ENCODE measurements at regions not wholly inside any gene's neighbourhood (a gene's known extent, or its start where the extent isn't known, plus 50 kb on each side); places are given as distances from the start of the nearest gene placed in this dataset.

DNA sequence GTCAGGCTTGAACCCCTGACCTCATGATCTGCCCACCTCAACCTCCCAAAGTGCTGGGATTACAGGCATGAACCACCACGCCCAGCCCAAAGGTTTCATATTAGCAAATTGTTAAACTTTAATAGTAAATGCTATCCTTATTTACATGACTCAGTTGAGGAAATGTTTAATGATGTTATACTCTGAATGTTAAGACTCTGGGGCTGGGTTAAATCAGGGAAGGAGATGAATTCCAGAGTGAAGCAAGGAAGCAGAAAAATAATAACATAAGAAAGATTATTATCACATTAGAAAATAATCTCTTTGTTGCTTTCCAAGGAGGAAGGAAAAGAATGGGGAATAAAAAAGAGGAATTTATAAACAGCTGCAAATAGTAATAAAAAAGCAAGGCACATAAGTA, 105.3 kb downstream of the PTGS2 start:
- DNase-seq (ENCODE audit: low spot score) = no peak
- no peak overlapping the region for H3K27ac ChIP-seq
- TF ChIP-seq, protein P1, sequence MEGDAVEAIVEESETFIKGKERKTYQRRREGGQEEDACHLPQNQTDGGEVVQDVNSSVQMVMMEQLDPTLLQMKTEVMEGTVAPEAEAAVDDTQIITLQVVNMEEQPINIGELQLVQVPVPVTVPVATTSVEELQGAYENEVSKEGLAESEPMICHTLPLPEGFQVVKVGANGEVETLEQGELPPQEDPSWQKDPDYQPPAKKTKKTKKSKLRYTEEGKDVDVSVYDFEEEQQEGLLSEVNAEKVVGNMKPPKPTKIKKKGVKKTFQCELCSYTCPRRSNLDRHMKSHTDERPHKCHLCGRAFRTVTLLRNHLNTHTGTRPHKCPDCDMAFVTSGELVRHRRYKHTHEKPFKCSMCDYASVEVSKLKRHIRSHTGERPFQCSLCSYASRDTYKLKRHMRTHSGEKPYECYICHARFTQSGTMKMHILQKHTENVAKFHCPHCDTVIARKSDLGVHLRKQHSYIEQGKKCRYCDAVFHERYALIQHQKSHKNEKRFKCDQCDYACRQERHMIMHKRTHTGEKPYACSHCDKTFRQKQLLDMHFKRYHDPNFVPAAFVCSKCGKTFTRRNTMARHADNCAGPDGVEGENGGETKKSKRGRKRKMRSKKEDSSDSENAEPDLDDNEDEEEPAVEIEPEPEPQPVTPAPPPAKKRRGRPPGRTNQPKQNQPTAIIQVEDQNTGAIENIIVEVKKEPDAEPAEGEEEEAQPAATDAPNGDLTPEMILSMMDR (IDR thresholded peaks at IDR 0.05) = no peak
- H3K4me3 ChIP-seq = no peak overlapping the region

DNA sequence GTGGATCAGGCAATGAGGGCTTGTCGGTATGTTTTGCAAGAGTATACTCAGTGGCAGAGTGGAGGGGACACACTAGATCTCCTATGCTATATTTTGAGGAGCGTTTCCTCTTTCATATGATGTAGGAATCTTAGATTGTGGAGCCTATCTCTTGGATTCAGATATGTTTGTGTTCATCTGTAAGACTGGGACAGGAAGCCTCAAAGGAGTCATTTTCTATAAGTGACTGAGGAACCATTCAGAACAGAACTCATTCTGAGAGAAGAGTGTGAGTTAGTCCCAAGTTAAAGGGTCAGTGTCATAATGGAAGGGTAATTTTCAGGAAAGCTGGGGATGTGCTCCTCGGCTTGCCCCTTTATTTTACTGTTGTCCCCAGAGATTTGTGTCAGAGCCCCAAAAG, 107.7 kb downstream of the PTGS2 start:
- Histone ChIP-seq H3K4me3 (no peak overlapping the region), H3K27ac (no peak overlapping the region)
- DNase-seq (ENCODE audit: low spot score) = no peak
- TF ChIP-seq, protein P1 (IDR thresholded peaks at IDR 0.05) = no peak

DNA sequence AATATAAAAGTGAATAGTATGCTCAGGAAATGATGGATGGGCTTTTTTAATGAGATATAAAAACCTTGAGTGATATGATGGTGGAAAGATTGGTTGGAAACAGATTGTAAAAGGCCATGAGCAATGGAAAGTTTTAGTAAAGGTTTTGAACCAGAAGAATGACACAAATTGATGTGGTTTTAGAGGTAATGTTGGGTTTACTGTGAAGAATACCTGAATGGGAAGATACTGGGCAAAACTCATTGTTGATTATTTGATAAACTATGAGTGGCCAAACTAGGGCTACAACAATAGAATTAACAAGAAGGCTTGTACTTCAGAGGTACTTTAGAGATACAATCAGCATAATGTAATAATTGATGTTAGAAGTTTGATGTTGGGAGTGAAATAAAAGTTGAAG, 108.5 kb downstream of the PTGS2 start:
- no peak for DNase-seq (ENCODE audit: low spot score)
- Histone ChIP-seq H3K27ac (no peak overlapping the region), H3K4me3 (no peak overlapping the region)
- TF ChIP-seq, protein P1 (IDR thresholded peaks at IDR 0.05) = no peak

DNA sequence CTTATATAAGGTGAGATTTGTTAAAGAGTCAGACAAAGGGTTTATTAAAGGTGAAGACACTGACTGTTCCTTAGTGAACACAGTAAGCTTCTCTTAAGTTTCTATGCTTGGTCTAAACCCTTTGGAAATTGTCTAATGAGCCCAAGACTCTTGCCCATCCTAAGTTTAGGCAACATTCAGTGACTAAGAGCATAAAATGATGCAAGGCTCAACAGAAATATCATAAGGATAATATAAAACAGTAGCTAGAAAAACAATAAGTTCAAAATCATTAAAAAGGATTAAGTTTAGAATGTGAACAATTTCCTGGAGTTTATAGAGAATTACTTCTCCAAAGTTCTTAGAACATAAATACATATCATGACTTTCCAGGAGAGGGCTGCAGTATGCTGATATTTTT, 108.9 kb upstream of the PDC start:
- TF ChIP-seq, protein P1 (IDR thresholded peaks at IDR 0.05) = no peak
- no peak for DNase-seq (ENCODE audit: low spot score)
- H3K4me3 ChIP-seq = no peak overlapping the region
- no peak overlapping the region for H3K27ac ChIP-seq

DNA sequence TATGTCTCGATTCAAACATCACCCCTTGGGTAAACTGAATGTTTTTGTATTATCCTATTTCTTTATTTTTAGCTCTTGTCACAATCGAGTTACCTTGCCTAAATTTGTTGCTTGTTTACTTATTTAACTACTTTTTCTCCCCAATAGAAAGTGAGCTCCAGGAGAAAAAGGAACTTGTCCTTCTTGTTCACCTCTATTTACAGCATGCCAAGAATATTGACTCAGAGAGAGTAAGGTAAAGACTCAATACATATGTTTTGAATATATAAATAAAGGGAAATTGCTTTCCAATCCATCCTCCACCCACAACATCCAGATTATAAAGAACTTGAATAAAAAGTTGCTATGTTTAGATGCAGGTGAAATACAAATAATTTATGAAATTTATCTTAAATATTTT, 107.3 kb upstream of the PDC start:
- TF ChIP-seq, protein P1 (IDR thresholded peaks at IDR 0.05) = no peak
- Histone ChIP-seq H3K27ac (no peak overlapping the region), H3K4me3 (no peak overlapping the region)
- DNase-seq (ENCODE audit: low spot score) = no peak

DNA sequence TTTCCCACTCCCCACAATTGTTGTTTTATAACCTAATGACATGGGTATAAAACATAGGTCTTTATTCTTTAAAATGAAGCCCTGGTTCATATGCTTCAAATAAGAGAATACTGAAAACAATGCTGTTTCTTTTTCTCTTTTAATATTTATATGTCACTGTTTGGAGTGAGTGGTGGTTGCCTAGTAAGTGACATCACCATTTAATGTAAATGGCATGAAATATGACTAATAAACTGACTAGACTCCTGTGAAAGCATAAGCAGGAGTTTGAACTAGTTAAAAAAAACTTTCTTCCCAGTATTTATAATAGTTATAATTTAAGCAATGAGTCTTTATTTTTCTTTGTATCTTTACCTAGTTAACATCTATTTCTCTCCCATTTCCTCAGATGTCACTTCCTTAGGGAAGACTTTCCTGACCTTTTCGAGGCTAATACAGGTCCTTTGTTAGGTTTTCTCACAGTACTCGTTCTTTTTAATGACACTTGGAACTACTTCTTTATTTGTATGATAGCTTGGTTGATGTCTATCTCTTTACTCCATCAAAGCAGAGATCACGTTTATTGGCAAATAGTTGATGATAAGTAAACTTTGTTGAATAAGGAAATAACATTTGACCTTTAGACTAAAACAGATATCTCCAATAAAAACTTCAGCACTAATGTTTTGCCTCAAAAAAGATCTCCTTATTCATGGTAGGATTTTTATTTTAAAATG, 105.4 kb upstream of the PDC start:
- DNase-seq (ENCODE audit: low spot score) = no peak
- H3K4me3 ChIP-seq = no peak overlapping the region
- TF ChIP-seq, protein P1 (IDR thresholded peaks at IDR 0.05) = no peak
- no peak overlapping the region for H3K27ac ChIP-seq

DNA sequence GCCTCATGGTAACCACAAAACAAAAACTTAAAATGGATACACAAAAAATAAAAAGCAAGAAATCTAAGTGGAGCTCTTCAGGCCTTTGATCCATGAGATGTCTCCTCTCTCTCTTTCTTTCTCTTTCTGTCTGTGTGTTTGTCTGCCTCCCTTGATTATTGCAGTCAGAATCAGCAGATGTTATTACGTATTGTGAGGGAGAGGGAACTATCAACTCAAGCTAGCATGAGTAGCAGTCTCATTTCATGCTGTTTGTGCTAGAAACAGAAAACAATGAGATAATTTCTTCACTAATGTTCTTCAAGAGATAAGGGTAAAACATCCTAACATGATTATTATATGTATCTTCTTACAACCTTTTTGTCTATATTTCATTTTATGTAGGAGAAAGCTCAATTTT, 103.7 kb upstream of the PDC start:
- no peak overlapping the region for H3K4me3 ChIP-seq
- no peak overlapping the region for H3K27ac ChIP-seq
- DNase-seq (ENCODE audit: low spot score) = no peak
- TF ChIP-seq, protein P1 (IDR thresholded peaks at IDR 0.05) = no peak
